WI38 (cell line): ENCODE measurements at regions not wholly inside any gene's neighbourhood (a gene's known extent, or its start where the extent isn't known, plus 50 kb on each side); places are given as distances from the start of the nearest gene placed in this dataset.
"Not testable (repeated sequence)": the region's sequence is repeated elsewhere in the genome, so short reads cannot be mapped to it uniquely, and the experiment has no call there.

Source experiments
- H3K4me3 ChIP-seq: 2 replicates; pipeline ENCODE4 v1.5.1; 2011; ENCODE audit warnings: low read depth, mild to moderate bottlenecking, control low read depth, low read length
- TF ChIP-seq, protein P1 (sequence below): IDR thresholded peaks from 2 replicates; pipeline ENCODE4 v1.5.1; 2012; ENCODE audit warnings: low read depth, mild to moderate bottlenecking, control low read depth, low read length

DNA sequence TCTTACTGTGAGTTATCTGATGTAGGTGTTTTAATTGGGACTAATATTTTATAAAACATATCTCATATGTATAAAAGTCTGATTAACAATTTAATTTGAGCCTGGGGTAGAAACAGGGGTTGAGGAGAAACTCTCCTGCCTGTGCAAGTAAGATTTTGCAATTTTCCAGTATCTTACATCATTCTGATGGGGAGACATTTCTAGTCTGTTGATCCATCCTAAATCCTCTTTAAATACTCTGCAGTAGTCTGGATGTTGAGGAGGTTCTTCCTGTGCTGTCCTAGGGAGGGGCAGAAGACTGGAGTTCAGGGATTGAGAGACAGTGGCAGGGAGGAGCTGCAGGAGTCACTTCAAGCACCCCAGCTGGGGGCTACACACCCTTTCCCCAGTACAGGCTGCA, 287.8 kb downstream of the ADGRD1 start:
- TF ChIP-seq, protein P1, sequence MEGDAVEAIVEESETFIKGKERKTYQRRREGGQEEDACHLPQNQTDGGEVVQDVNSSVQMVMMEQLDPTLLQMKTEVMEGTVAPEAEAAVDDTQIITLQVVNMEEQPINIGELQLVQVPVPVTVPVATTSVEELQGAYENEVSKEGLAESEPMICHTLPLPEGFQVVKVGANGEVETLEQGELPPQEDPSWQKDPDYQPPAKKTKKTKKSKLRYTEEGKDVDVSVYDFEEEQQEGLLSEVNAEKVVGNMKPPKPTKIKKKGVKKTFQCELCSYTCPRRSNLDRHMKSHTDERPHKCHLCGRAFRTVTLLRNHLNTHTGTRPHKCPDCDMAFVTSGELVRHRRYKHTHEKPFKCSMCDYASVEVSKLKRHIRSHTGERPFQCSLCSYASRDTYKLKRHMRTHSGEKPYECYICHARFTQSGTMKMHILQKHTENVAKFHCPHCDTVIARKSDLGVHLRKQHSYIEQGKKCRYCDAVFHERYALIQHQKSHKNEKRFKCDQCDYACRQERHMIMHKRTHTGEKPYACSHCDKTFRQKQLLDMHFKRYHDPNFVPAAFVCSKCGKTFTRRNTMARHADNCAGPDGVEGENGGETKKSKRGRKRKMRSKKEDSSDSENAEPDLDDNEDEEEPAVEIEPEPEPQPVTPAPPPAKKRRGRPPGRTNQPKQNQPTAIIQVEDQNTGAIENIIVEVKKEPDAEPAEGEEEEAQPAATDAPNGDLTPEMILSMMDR: no peak
- no peak overlapping the region for H3K4me3 ChIP-seq

DNA sequence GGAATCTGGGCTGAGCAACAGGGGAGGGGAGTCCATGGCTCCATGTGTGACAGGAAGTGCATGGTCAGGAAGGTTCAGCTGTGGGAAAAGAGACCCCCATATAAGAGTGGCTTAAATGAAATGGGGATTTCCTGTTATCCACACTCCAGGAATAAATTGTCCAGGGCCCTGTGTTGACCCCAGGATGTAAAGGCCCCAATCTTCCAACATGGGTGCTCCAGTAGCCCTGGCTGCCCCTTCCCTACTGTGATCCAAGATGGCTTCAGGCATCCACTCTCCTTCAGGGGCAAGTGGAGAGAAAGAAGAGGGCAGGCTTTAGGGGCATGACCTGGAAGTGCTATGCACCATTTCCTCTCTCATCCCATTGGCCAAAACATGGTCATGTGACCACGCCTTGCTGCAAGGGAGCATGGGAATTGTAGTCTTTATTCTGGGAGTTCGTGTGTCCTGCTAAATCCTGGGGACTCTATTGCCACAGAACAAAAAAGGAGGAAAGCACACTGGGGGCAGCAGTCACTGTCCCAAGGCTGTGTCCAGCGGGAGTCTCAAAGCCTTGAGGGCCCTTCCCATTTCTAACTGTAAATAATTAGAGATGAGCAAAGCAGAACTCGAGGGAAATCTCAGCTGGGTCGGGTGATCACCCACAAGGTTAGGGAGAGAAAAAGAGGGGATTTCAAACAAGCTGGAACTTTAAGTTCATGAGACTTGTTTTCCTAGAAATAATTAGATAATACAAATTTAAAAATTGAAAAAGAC, 289.2 kb downstream of the ADGRD1 start:
- TF ChIP-seq, protein P1: no peak
- no peak overlapping the region for H3K4me3 ChIP-seq

DNA sequence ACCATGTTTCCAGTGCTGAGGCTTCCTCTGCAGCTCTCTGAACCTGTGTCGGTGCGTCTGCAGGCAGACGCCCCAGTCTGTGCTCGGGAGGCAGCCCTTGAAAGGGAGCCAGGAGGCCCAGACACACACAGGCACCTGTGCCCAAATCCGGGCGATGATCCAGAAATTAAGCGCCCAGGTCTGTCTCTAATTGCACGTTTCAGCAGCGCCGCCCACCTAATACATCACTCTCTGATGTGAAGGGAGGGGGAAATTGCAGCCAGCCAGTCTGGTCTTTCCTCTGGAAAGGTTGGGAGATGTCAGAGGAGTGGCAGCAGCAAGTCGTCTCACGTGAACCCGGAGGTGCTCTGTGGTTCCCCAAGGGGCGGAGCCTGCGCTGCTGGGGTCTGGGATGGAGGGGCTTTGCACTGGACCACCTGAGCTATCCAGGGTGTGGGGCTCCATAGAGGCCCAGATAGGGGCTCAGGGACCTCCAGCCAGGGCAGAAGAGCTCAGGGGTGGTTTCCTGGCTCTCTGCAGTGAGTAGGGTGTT, 290.5 kb downstream of the ADGRD1 start:
- H3K4me3 ChIP-seq: not testable (repeated sequence)

DNA sequence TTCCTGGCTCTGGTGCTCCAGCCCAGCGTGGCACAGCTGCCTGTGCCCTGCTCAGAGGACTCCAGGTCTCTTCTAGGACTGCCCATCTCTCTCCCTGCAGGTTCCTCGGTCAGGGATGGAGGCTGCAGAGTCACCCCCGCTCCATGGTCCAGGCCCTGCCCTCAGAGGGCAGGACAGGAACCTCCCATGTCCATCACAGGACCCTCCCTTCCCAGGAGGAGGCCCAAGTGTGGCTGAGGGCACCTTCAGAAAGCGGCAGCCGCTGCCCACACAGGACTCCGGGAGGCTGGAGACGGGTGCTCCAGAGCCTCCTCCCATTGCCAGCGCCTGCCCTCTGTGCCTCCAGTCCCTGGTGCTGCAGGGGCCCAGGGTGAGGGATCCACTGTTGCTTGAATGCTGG, 291.5 kb downstream of the ADGRD1 start:
- not testable (repeated sequence) for H3K4me3 ChIP-seq

DNA sequence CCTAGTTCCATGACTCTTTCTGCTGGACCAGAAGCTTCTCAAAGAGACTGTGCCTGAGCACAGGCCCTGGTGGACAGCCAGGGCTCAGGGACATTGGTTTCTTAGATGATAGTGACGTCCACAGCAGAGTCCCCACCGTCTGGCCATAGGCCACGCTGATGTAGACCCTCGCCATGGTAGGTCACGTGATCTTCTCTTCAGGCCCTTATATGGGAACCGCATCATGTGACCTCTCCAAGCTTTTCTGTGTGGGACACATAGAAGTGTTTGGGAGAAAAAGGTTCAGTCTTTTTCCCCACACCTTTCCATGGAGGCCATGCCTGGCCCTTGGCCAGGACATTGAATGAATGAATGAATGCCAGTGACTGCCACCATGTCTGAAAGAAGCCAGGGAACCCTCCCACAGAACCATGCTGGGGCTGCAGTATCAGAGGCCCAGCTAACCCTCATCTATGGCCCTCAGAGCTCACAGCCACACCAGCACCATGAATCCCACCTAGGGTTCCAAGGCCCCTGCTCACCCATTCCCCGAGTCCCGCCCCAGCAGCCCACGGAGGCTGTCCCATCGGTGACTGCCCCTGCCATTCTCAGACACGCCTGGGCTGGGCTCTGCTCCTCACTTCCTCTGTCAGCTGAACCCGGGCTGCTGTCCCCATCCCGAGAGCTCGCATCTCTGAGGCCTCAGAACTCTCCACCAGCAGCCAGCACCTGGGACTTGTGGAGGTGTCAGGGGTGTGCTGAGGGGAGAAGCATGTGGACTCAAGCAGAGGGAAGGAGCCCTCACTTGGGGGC, 292.1 kb downstream of the ADGRD1 start:
- TF ChIP-seq, protein P1: no peak
- no peak overlapping the region for H3K4me3 ChIP-seq

DNA sequence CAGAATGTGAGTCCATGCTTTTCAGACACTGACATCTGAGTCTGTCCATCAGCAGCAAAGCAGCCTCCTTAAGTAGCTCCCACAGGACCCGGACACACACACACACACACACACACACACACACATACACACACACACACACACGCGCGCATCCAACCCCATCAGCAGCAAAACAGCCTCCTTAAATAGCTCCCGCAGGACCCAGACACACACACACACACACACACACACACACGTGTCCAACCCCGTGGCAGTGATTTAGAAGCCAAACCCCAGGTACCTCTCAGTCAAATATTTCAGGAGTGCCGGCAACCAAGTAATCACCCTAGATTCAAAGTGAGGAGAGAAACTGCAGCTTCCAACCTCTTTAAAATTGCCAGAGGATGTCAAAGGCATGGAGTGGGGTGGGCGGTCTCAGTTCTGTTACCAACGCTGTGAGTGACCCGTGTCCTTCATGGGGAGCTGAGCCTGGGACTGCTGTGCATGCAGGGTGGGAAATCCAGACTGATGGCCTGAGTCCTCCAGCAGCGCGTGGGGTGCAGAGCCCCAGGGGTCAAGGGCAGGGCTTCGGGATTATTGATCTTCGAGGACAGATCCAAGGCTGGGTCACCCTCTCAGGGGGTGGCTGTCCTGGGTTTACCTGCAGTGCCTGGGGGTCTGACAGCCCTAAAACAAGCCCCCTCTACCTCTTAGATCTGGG, 293.5 kb downstream of the ADGRD1 start:
- not testable (repeated sequence) for H3K4me3 ChIP-seq

DNA sequence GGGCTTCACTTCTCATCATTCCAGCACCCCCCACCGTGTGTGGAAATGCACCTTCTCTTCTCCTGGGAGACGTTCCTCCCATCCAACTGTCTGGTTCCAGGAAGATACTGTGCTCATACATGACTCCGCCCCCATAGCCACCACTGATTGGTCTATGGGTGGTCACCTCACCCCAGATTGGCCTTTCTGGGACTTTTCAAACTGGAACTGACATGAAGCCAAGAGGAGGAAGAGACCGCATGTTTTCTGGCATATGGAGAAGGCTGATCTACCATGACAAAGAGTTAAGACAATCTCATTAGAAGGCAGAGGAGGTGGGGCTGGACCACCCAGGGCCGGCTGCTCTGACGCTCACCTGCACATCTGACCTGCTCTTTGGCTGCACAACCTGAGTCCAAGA, 294.2 kb downstream of the ADGRD1 start:
- H3K4me3 ChIP-seq: not testable (repeated sequence)

DNA sequence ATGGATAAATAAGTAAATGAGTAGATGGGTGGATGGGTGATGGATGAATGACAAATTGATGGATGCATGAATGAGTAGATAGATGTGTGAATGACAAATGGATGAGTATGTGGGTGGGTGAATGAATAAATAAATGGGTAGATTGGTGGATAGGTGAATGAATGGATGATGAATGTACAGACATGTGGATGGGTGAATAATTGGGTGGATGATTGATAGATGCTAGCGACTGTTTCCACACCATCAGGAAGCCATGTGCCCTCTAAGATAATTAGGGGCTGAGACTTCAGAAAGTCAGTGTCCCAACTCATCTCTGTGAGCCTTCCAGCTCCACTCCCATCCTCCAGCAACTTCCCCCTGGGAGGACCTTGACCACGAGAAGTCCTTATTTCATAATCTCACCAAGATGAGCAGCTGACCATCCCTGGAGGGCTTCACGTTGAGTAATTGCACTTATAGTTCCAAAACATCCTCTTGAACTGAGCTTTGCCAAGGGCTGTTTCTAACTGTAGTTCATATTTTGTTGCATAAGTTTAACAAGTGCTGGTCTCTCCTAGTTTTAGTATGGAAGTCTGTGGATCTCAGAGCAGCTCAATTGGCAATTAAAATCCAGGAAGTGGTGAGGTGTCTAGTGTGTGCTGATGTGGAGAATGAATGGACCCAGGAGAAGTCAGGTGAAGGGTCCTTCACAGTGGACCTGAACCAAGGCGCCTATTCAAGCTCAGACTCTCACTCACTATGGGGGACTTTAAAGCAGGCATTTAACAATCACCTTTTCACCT, 295.7 kb downstream of the ADGRD1 start:
- H3K4me3 ChIP-seq: no peak overlapping the region
- TF ChIP-seq, protein P1: no peak
